ENCODE measurements at regions not wholly inside any gene's neighbourhood (a gene's known extent, or its start where the extent isn't known, plus 50 kb on each side); places are given as distances from the start of the nearest gene placed in this dataset.
A peak's percentile ranks its signal among the peaks of the same experiment; 100 is the strongest.

DNA sequence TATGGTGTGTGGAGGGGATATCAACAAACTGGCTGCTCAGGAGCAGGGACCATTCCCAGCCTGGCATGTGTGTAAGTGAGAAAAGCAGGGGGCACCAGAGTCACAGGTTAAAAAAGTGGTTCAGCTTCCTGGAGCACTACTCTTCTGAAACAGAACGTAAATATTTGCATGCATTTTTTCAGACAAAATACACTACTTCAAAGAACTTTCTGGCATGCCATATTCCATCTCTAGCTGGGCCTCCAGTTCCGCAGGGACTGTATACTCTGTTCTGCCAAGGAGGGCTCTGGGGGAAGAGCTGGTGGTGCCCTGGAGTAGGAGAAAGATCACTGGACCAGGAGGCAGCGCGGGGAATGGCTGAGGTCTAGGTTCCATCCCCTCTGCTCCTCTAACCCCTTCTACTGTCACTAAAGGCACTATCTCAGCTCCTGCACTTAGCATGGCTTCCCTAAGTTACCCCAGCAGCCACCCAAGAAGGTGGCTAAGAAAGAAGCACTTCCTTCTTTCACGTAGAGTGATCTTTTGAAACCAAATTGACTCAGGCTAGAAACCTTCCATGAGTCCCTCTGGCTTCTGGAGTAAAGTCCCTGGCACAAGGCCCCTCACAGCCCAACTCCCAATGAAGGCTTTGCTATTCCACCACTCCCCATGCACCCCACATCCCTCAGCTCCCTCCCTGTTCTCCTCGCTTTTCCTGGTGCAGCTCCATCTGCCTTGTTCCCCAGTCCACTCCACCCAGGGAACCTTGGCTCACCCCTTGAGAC lies 57.6 kb upstream of the CABLES1 start:
- no peaks in the 10 kb centered on the region for H3K27me3 ChIP-seq (ENCODE audit: control insufficient read depth, insufficient read depth, low read length)
- no peaks in the 10 kb centered on the region for H3K36me3 ChIP-seq (ENCODE audit: control insufficient read depth in 2 of 3, insufficient read depth in 3 of 3, low read length in 3 of 3)
- H3K27ac ChIP-seq (ENCODE audit: low read depth in 2 of 2, low read length in 2 of 2): no peak overlapping the region
- no peaks in the 10 kb centered on the region for H3K9me3 ChIP-seq (ENCODE audit: control insufficient read depth in 2 of 3, insufficient read depth in 1 of 3, low read length in 3 of 3)
- DNase-seq: peak in 4 of 5 donors; percentile 23 to 54 (median 46)
- H3K4me3 ChIP-seq (ENCODE audit: low read length in 3 of 3): no peak overlapping the region
- TF ChIP-seq, protein P1, sequence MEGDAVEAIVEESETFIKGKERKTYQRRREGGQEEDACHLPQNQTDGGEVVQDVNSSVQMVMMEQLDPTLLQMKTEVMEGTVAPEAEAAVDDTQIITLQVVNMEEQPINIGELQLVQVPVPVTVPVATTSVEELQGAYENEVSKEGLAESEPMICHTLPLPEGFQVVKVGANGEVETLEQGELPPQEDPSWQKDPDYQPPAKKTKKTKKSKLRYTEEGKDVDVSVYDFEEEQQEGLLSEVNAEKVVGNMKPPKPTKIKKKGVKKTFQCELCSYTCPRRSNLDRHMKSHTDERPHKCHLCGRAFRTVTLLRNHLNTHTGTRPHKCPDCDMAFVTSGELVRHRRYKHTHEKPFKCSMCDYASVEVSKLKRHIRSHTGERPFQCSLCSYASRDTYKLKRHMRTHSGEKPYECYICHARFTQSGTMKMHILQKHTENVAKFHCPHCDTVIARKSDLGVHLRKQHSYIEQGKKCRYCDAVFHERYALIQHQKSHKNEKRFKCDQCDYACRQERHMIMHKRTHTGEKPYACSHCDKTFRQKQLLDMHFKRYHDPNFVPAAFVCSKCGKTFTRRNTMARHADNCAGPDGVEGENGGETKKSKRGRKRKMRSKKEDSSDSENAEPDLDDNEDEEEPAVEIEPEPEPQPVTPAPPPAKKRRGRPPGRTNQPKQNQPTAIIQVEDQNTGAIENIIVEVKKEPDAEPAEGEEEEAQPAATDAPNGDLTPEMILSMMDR (IDR thresholded peaks at IDR 0.05; ENCODE audit: borderline replicate concordance, extremely low read depth, insufficient read depth): peak; percentile 54
- H3K4me1 ChIP-seq (ENCODE audit: control insufficient read depth in 2 of 3, insufficient read depth in 2 of 3, low read depth in 1 of 3, low read length in 3 of 3): no peaks in the 10 kb centered on the region
- intact Hi-C loops (cut with DNase I): no loop called here
- FAIRE-seq: no peak
- H3K9ac ChIP-seq (ENCODE audit: low read length in 3 of 3): no peak overlapping the region

DNA sequence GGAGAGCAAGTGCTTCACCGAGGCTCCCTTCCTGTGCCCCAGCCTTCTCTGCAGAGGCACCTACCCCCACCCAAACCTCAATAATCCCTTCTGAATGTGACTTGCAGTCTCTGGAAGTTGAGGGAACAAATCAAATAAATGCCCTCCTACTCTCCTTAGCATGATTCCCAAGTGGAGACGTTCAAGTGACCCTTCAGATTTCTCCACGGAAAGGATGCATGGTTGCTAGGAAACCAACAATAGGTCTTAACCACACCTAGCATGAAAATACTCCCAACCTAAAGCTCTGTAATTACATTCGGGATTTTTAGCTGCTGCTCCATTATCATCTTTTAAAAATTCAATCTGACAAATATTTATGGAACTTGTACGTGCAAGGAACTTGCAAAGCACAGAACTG lies 50.2 kb upstream of the CABLES1 start:
- H3K9me3 ChIP-seq (ENCODE audit: control insufficient read depth in 2 of 3, insufficient read depth in 1 of 3, low read length in 3 of 3): no peaks in the 10 kb centered on the region
- FAIRE-seq (no peak), DNase-seq (no peak)
- no peaks in the 10 kb centered on the region for H3K36me3 ChIP-seq (ENCODE audit: control insufficient read depth in 2 of 3, insufficient read depth in 3 of 3, low read length in 3 of 3)
- H3K9ac ChIP-seq (ENCODE audit: low read length in 3 of 3): no peak overlapping the region
- H3K4me3 ChIP-seq (ENCODE audit: low read length in 3 of 3): no peak overlapping the region
- no peaks in the 10 kb centered on the region for H3K4me1 ChIP-seq (ENCODE audit: control insufficient read depth in 2 of 3, insufficient read depth in 2 of 3, low read depth in 1 of 3, low read length in 3 of 3)
- H3K27me3 ChIP-seq (ENCODE audit: control insufficient read depth, insufficient read depth, low read length): no peaks in the 10 kb centered on the region
- intact Hi-C loops (cut with DNase I): no loop called here
- H3K27ac ChIP-seq (ENCODE audit: low read depth in 2 of 2, low read length in 2 of 2): no peak overlapping the region
- TF ChIP-seq, protein P1 (IDR thresholded peaks at IDR 0.05; ENCODE audit: borderline replicate concordance, extremely low read depth, insufficient read depth): no peak

Data from kidney (tissue), 13 donors.